Hematopoietic multipotent progenitor cell (in vitro differentiated cells): ENCODE measurements at regions not wholly inside any gene's neighbourhood (a gene's known extent, or its start where the extent isn't known, plus 50 kb on each side); places are given as distances from the start of the nearest gene placed in this dataset.
A peak's percentile ranks its signal among the peaks of the same experiment; 100 is the strongest.

Experiments used
- DNase-seq, 3 donors: peaks; one replicate each; pipeline ENCODE4 v3.0.0-alpha.2; 2011 to 2015; ENCODE audit warnings: low read depth in 2 of 3, low spot score in 2 of 3

GRCh38 chr10:3016016-3016415 lies 51.3 kb upstream of the PFKP start:
- DNase-seq = no peak

GRCh38 chr10:3014968-3015367 lies 52.4 kb upstream of the PFKP start:
- DNase-seq = no peak

- DNase-seq = no peak
Measured at GRCh38 chr10:3012223-3012622, 55.1 kb upstream of the PFKP start.

- no peak for DNase-seq
Measured at GRCh38 chr10:3010816-3011460, 56.4 kb upstream of the PFKP start.

- DNase-seq = no peak
Measured at GRCh38 chr10:3010334-3010733, 57.0 kb upstream of the PFKP start.

- DNase-seq = no peak
Measured at GRCh38 chr10:3009341-3009740, 58.0 kb upstream of the PFKP start.

- DNase-seq = no peak
Measured at GRCh38 chr10:3008518-3009195, 58.7 kb upstream of the PFKP start.

GRCh38 chr10:3006607-3007006 lies 60.7 kb upstream of the PFKP start:
- DNase-seq = no peak

- DNase-seq = no peak
Measured at GRCh38 chr10:3006093-3006492, 61.3 kb upstream of the PFKP start.

- DNase-seq = no peak
Measured at GRCh38 chr10:3002304-3002703, 65.0 kb upstream of the PFKP start.

GRCh38 chr10:3000048-3000447 lies 67.3 kb upstream of the PFKP start:
- DNase-seq = no peak

- DNase-seq = no peak
Measured at GRCh38 chr10:2994221-2994961, 73.0 kb upstream of the PFKP start.

- no peak for DNase-seq
Measured at GRCh38 chr10:2993636-2994035, 73.7 kb upstream of the PFKP start.

GRCh38 chr10:2992401-2993198 lies 74.7 kb upstream of the PFKP start:
- no peak for DNase-seq

GRCh38 chr10:2990764-2991163 lies 76.6 kb upstream of the PFKP start:
- no peak for DNase-seq

- DNase-seq = no peak
Measured at GRCh38 chr10:2989292-2989947, 77.9 kb upstream of the PFKP start.

- DNase-seq = no peak
Measured at GRCh38 chr10:2987185-2987768, 80.1 kb upstream of the PFKP start.

- DNase-seq = peak in 1 of 3 donors; percentile 18
Measured at GRCh38 chr10:2986391-2986801, 81.0 kb upstream of the PFKP start.

GRCh38 chr10:2985729-2986232 lies 81.6 kb upstream of the PFKP start:
- no peak for DNase-seq

GRCh38 chr10:2984682-2985081 lies 82.7 kb upstream of the PFKP start:
- DNase-seq = no peak
